GM23338 (cell line): ENCODE measurements at regions not wholly inside any gene's neighbourhood (a gene's known extent, or its start where the extent isn't known, plus 50 kb on each side); places are given as distances from the start of the nearest gene placed in this dataset.

ENCODE experiments used
- ATAC-seq: fragments of 200-7000 bp; cut with Tn5 transposase; 3 replicates; pipeline ENCODE4 v1.9.1; 2020
- DNase-seq: peaks from one replicate; pipeline ENCODE4 v3.0.0-alpha.2; 2015; ENCODE audit warnings: low spot score
- H2AFZ ChIP-seq: fragments of 200-600 bp; sonication (generic); 2 replicates; pipeline ENCODE4 v1.8.0; 2016; ENCODE audit warnings: antibody characterized with exemption, mild to moderate bottlenecking, moderate library complexity
- H3F3A ChIP-seq: fragments of 200-600 bp; sonication (generic); replicated peaks from 2 replicates; pipeline ENCODE4 v1.8.0; 2017; ENCODE audit warnings: antibody characterized with exemption, mixed run types, low read depth
- H3K27ac ChIP-seq: fragments of 200-600 bp; sonication (generic); 2 replicates; pipeline ENCODE4 v1.6.1; 2016; ENCODE audit warnings: low read depth
- H3K27me3 ChIP-seq: fragments of 200-600 bp; sonication (generic); 2 replicates; pipeline ENCODE4 v1.8.0; 2016; ENCODE audit warnings: mild to moderate bottlenecking, mixed run types, moderate library complexity; ENCODE audit not compliant: insufficient read depth
- H3K36me3 ChIP-seq: fragments of 200-600 bp; sonication (generic); 2 replicates; pipeline ENCODE4 v1.8.0; 2016; ENCODE audit warnings: mild to moderate bottlenecking; ENCODE audit not compliant: insufficient read depth
- H3K4me1 ChIP-seq: fragments of 200-600 bp; sonication (generic); 2 replicates; pipeline ENCODE4 v1.8.0; 2016; ENCODE audit warnings: mild to moderate bottlenecking, moderate library complexity; ENCODE audit not compliant: insufficient read depth
- H3K4me2 ChIP-seq: fragments of 200-600 bp; sonication (generic); 2 replicates; pipeline ENCODE4 v1.7.1; 2017; ENCODE audit warnings: mixed run types
- H3K4me3 ChIP-seq: fragments of 200-600 bp; sonication (generic); 2 replicates; pipeline ENCODE4 v1.6.1; 2016; ENCODE audit warnings: mixed run types
- H3K79me2 ChIP-seq: fragments of 200-600 bp; sonication (generic); replicated peaks from 2 replicates; pipeline ENCODE4 v1.8.0; 2017; ENCODE audit warnings: mild to moderate bottlenecking; ENCODE audit not compliant: insufficient read depth
- H3K9me2 ChIP-seq: fragments of 200-600 bp; sonication (generic); 2 replicates; pipeline ENCODE4 v1.8.0; 2017; ENCODE audit not compliant: insufficient read depth
- H4K20me1 ChIP-seq: fragments of 200-600 bp; sonication (generic); replicated peaks from 2 replicates; pipeline ENCODE4 v1.8.0; 2017; ENCODE audit warnings: mild to moderate bottlenecking; ENCODE audit not compliant: insufficient read depth
- H3K27ac Mint-ChIP-seq: 2 replicates; pipeline ENCODE4 v1.8.0; 2020; ENCODE audit warnings: inconsistent platforms, mild to moderate bottlenecking, moderate library complexity, mixed read lengths
- H3K27me3 Mint-ChIP-seq: 3 replicates; pipeline ENCODE4 v1.8.0; 2022; ENCODE audit warnings: low read depth, mild to moderate bottlenecking, moderate library complexity, mixed read lengths, inconsistent platforms; ENCODE audit not compliant: insufficient read depth, poor library complexity
- H3K36me3 Mint-ChIP-seq: 3 replicates; pipeline ENCODE4 v1.8.0; 2021; ENCODE audit warnings: low read depth, mild to moderate bottlenecking, inconsistent platforms, moderate library complexity, mixed read lengths
- H3K4me1 Mint-ChIP-seq: 3 replicates; pipeline ENCODE4 v1.8.0; 2020; ENCODE audit warnings: mild to moderate bottlenecking, inconsistent platforms, mixed read lengths
- H3K4me3 Mint-ChIP-seq: 3 replicates; pipeline ENCODE4 v1.8.0; 2021; ENCODE audit warnings: moderate library complexity, mild to moderate bottlenecking, inconsistent platforms, mixed read lengths
- H3K9me3 Mint-ChIP-seq: 3 replicates; pipeline ENCODE4 v1.8.0; 2020; ENCODE audit warnings: moderate library complexity, mild to moderate bottlenecking, inconsistent platforms, mixed read lengths
- CREB1 ChIP-seq: fragments of 250-450 bp; sonication (Bioruptor Pico); IDR thresholded peaks from 2 replicates; pipeline ENCODE4 v1.5.0; 2020; ENCODE audit warnings: low read depth, mild to moderate bottlenecking, moderate library complexity
- ETS1 ChIP-seq: IDR thresholded peaks from 2 replicates; pipeline ENCODE4 v1.6.1; 2016; ENCODE audit warnings: antibody characterized with exemption
- EZH2 ChIP-seq: fragments of 200-600 bp; sonication (generic); IDR thresholded peaks from one replicate; pipeline ENCODE4 v1.8.0; 2017; ENCODE audit warnings: antibody characterized with exemption, mild to moderate bottlenecking, low read depth; ENCODE audit not compliant: unreplicated experiment
- EZH2phosphoT487 ChIP-seq: fragments of 200-600 bp; sonication (generic); IDR thresholded peaks from one replicate; pipeline ENCODE4 v1.8.1; 2018; ENCODE audit warnings: antibody characterized with exemption; ENCODE audit not compliant: unreplicated experiment
- JUNB ChIP-seq: IDR thresholded peaks from one replicate; pipeline ENCODE4 v1.6.1; 2016; ENCODE audit warnings: antibody characterized with exemption; ENCODE audit not compliant: unreplicated experiment
- NANOG ChIP-seq: IDR thresholded peaks from 2 replicates; pipeline ENCODE4 v1.6.1; 2016; ENCODE audit warnings: antibody characterized with exemption, borderline replicate concordance
- POLR2AphosphoS5 ChIP-seq: IDR thresholded peaks from 2 replicates; pipeline ENCODE4 v1.6.1; 2016; ENCODE audit warnings: antibody characterized with exemption, low read depth
- REST ChIP-seq: IDR thresholded peaks from one replicate; pipeline ENCODE4 v1.6.1; 2018; ENCODE audit warnings: antibody characterized with exemption; ENCODE audit not compliant: unreplicated experiment
- STAT1 ChIP-seq: IDR thresholded peaks from one replicate; pipeline ENCODE4 v1.6.1; 2016; ENCODE audit warnings: antibody characterized with exemption; ENCODE audit not compliant: unreplicated experiment
- ZNF114 ChIP-seq: fragments of 250-450 bp; sonication (Bioruptor Pico); IDR thresholded peaks from 2 replicates; pipeline ENCODE4 v1.5.0; 2020; ENCODE audit warnings: mild to moderate bottlenecking, moderate library complexity
- ZNF331 ChIP-seq: fragments of 250-450 bp; sonication (Bioruptor Pico); IDR thresholded peaks from 2 replicates; pipeline ENCODE4 v1.5.0; 2020; ENCODE audit warnings: low read depth, mild to moderate bottlenecking, moderate library complexity
- ZNF462 ChIP-seq: fragments of 250-450 bp; sonication (Bioruptor Pico); IDR thresholded peaks from 2 replicates; pipeline ENCODE4 v1.5.0; 2020; ENCODE audit warnings: mild to moderate bottlenecking, moderate library complexity

- H3K27me3 ChIP-seq, result no peaks in the 10 kb centered on the region
- no peak overlapping the region for H3K4me2 ChIP-seq
- TF ChIP-seq JUNB (no peak), EZH2phosphoT487 (no peak)
- H3K4me3 ChIP-seq, result no peak overlapping the region
- no peaks in the 10 kb centered on the region for H3K36me3 Mint-ChIP-seq
- peaks cover 6% of the 10 kb centered on the region for H3K4me1 Mint-ChIP-seq
- no peaks in the 10 kb centered on the region for H3K79me2 ChIP-seq
- H3K27ac Mint-ChIP-seq, result no peak overlapping the region
- no peak overlapping the region for H2AFZ ChIP-seq
- DNase-seq, result no peak
- no peaks in the 10 kb centered on the region for H4K20me1 ChIP-seq
- H3K36me3 ChIP-seq, result no peaks in the 10 kb centered on the region
- H3K27me3 Mint-ChIP-seq, result peaks cover 2% of the 10 kb centered on the region
- H3K9me2 ChIP-seq, result 0 out of 2 replicates have a peak, but pooled peaks cover 9% of the 10 kb centered on the region
- no peaks in the 10 kb centered on the region for H3K9me3 Mint-ChIP-seq
- no peak overlapping the region for H3K4me3 Mint-ChIP-seq
- H3K4me1 ChIP-seq, result no peaks in the 10 kb centered on the region
- ATAC-seq, result no peak
- no peak overlapping the region for H3K27ac ChIP-seq
- no peaks in the 10 kb centered on the region for H3F3A ChIP-seq
These were observed 93.8 kb upstream of the IL12B start for GRCh38 chr5:159424123-159424522.

- no peaks in the 10 kb centered on the region for H3K9me3 Mint-ChIP-seq
- no peaks in the 10 kb centered on the region for H4K20me1 ChIP-seq
- H3K79me2 ChIP-seq, result no peaks in the 10 kb centered on the region
- H3F3A ChIP-seq, result no peaks in the 10 kb centered on the region
- H3K27me3 ChIP-seq, result no peaks in the 10 kb centered on the region
- DNase-seq (no peak), ATAC-seq (no peak)
- H3K27ac ChIP-seq, result no peak overlapping the region
- H3K4me1 ChIP-seq, result no peaks in the 10 kb centered on the region
- no peaks in the 10 kb centered on the region for H3K27me3 Mint-ChIP-seq
- no peak overlapping the region for H3K4me3 ChIP-seq
- H3K36me3 ChIP-seq, result no peaks in the 10 kb centered on the region
- no peaks in the 10 kb centered on the region for H3K36me3 Mint-ChIP-seq
- H3K4me2 ChIP-seq, result no peak overlapping the region
- H3K27ac Mint-ChIP-seq, result no peak overlapping the region
- no peak overlapping the region for H3K4me3 Mint-ChIP-seq
- H3K9me2 ChIP-seq, result 0 out of 2 replicates have a peak, but pooled peaks cover 9% of the 10 kb centered on the region
- no peak overlapping the region for H2AFZ ChIP-seq
- peaks cover 6% of the 10 kb centered on the region for H3K4me1 Mint-ChIP-seq
- TF ChIP-seq NANOG (no peak), CREB1 (CRISPR knock-in tag) (no peak), ZNF114 (CRISPR knock-in tag) (no peak), JUNB (no peak), ETS1 (no peak), ZNF331 (CRISPR knock-in tag) (no peak), ZNF462 (no peak), EZH2 (no peak), EZH2phosphoT487 (no peak), REST (no peak), STAT1 (no peak), POLR2AphosphoS5 (no peak)
These were observed 96.4 kb upstream of the IL12B start for GRCh38 chr5:159426694-159427093.
